OCI-LY1 (cell line): ENCODE measurements at regions not wholly inside any gene's neighbourhood (a gene's known extent, or its start where the extent isn't known, plus 50 kb on each side); places are given as distances from the start of the nearest gene placed in this dataset.

Source experiments
- H2AFZ ChIP-seq: fragments of 200-600 bp; sonication (generic), shearing (Covaris generic); 2 replicates; pipeline ENCODE4 v1.6.0; 2014; ENCODE audit warnings: antibody characterized with exemption, mild to moderate bottlenecking, low read length
- H3F3A ChIP-seq: fragments of 200-600 bp; sonication (generic), shearing (Covaris generic); 2 replicates; pipeline ENCODE4 v1.6.0; 2014; ENCODE audit warnings: mild to moderate bottlenecking, antibody characterized with exemption, low read length, moderate library complexity; ENCODE audit not compliant: insufficient read depth
- H3K27ac ChIP-seq: fragments of 200-600 bp; sonication (generic); 2 replicates; pipeline ENCODE4 v1.5.1; 2014; ENCODE audit warnings: low read length, mixed run types, mild to moderate bottlenecking, low read depth; ENCODE audit not compliant: poor library complexity, severe bottlenecking
- H3K27me3 ChIP-seq: fragments of 200-600 bp; sonication (generic); 2 replicates; pipeline ENCODE4 v1.6.0; 2014; ENCODE audit warnings: antibody characterized with exemption, mild to moderate bottlenecking, low read length, moderate library complexity; ENCODE audit not compliant: insufficient read depth
- H3K36me3 ChIP-seq: fragments of 200-600 bp; sonication (generic); 2 replicates; pipeline ENCODE4 v1.6.1; 2014; ENCODE audit warnings: mild to moderate bottlenecking, antibody characterized with exemption, low read length, moderate library complexity, mixed read lengths; ENCODE audit not compliant: insufficient read depth
- H3K4me1 ChIP-seq: fragments of 200-600 bp; sonication (generic); 2 replicates; pipeline ENCODE4 v1.5.1; 2014; ENCODE audit warnings: mild to moderate bottlenecking, low read length, moderate library complexity; ENCODE audit not compliant: insufficient read depth, severe bottlenecking
- H3K4me2 ChIP-seq: fragments of 200-600 bp; sonication (generic), shearing (Covaris generic); 2 replicates; pipeline ENCODE4 v1.6.1; 2014; ENCODE audit warnings: low read length
- H3K4me3 ChIP-seq: fragments of 200-600 bp; sonication (generic); 2 replicates; pipeline ENCODE4 v1.5.1; 2014; ENCODE audit warnings: low read length, low read depth, mild to moderate bottlenecking, mixed read lengths; ENCODE audit not compliant: poor library complexity, severe bottlenecking
- H3K79me2 ChIP-seq: fragments of 200-600 bp; shearing (Covaris generic); 2 replicates; pipeline ENCODE4 v1.6.1; 2016; ENCODE audit warnings: mixed run types, low read length, mixed read lengths; ENCODE audit not compliant: insufficient read depth
- H3K9ac ChIP-seq: fragments of 200-600 bp; sonication (generic), shearing (Covaris generic); 2 replicates; pipeline ENCODE4 v1.6.1; 2014; ENCODE audit warnings: mild to moderate bottlenecking, low read length, mixed read lengths
- H3K9me2 ChIP-seq: fragments of 200-600 bp; sonication (generic), shearing (Covaris generic); 2 replicates; pipeline ENCODE4 v1.6.1; 2014; ENCODE audit warnings: low read depth, mild to moderate bottlenecking, low read length, mixed read lengths
- H3K9me3 ChIP-seq: fragments of 200-600 bp; shearing (Covaris generic); 2 replicates; pipeline ENCODE4 v1.6.1; 2014; ENCODE audit warnings: low read length, mixed read lengths
- H4K20me1 ChIP-seq: fragments of 200-600 bp; sonication (generic), shearing (Covaris generic); 2 replicates; pipeline ENCODE4 v1.6.0; 2016; ENCODE audit warnings: mild to moderate bottlenecking, low read length; ENCODE audit not compliant: insufficient read depth
- EZH2 ChIP-seq: fragments of 200-600 bp; sonication (generic), shearing (Covaris generic); IDR thresholded peaks from 2 replicates; pipeline ENCODE4 v1.8.0; 2017; ENCODE audit warnings: borderline replicate concordance, mixed run types, mild to moderate bottlenecking, antibody characterized with exemption, low read length, moderate library complexity, mixed read lengths
- TF ChIP-seq, protein P1 (sequence below): fragments of 200-600 bp; sonication (generic), shearing (Covaris generic); IDR thresholded peaks from 2 replicates; pipeline ENCODE4 v1.5.1; 2017; ENCODE audit warnings: mild to moderate bottlenecking, antibody characterized with exemption, low read length, moderate library complexity, mixed read lengths

DNA sequence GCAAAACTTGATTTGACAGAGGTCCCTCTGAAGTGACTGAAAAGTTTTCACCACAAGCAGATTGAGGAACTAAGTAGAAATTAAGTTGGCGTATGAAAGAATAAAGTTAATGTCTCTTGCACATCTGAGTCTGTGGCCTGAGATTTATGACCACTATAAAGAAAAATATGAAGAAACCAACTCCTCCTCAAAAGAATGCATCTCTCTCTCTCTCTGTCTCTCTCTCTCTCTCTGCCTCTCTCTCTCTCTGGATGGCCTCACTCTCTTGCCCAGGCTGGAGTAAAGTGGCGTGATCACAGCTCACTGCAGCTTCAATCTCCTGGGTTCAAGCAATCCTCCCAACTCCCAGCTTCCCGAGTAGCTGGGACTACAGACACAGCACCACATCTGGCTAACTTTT, 55.2 kb downstream of the RPL22L1 start:
- H3K27ac ChIP-seq: no peak overlapping the region
- no peak for TF ChIP-seq EZH2
- TF ChIP-seq, protein P1, sequence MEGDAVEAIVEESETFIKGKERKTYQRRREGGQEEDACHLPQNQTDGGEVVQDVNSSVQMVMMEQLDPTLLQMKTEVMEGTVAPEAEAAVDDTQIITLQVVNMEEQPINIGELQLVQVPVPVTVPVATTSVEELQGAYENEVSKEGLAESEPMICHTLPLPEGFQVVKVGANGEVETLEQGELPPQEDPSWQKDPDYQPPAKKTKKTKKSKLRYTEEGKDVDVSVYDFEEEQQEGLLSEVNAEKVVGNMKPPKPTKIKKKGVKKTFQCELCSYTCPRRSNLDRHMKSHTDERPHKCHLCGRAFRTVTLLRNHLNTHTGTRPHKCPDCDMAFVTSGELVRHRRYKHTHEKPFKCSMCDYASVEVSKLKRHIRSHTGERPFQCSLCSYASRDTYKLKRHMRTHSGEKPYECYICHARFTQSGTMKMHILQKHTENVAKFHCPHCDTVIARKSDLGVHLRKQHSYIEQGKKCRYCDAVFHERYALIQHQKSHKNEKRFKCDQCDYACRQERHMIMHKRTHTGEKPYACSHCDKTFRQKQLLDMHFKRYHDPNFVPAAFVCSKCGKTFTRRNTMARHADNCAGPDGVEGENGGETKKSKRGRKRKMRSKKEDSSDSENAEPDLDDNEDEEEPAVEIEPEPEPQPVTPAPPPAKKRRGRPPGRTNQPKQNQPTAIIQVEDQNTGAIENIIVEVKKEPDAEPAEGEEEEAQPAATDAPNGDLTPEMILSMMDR: no peak
- peaks cover 7% of the 10 kb centered on the region; the same call in 1 of the 2 replicates for H3K27me3 ChIP-seq
- no peaks in the 10 kb centered on the region for H4K20me1 ChIP-seq
- H3K36me3 ChIP-seq: no peaks in the 10 kb centered on the region
- H2AFZ ChIP-seq: no peak overlapping the region
- no peak overlapping the region for H3K9ac ChIP-seq
- H3K4me3 ChIP-seq: no peak overlapping the region
- no peaks in the 10 kb centered on the region for H3K9me2 ChIP-seq
- H3K79me2 ChIP-seq: no peaks in the 10 kb centered on the region
- no peaks in the 10 kb centered on the region for H3F3A ChIP-seq
- no peak overlapping the region for H3K4me2 ChIP-seq
- no peaks in the 10 kb centered on the region for H3K9me3 ChIP-seq
- H3K4me1 ChIP-seq: no peaks in the 10 kb centered on the region

DNA sequence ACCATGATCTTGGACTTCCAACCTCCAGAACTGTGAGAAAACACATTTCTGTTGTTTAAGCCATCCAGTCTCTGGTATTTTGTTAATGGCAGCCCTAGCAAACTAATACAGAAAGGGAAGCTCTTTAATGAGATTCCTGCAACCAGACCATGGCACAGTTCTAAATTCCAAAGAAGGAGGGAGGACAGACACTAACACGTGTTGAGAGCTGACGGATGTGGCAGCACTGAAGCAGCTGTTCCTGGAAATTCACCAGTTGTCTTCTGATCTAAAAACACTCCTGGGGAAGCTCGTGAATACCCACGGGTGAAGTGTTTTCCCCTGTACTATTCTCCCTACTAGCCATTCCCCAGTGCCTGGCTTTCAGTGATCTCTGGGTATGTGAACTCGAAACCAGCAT, 56.7 kb downstream of the RPL22L1 start:
- H3K36me3 ChIP-seq: no peaks in the 10 kb centered on the region
- H3K9me2 ChIP-seq: no peaks in the 10 kb centered on the region
- H3K79me2 ChIP-seq: no peaks in the 10 kb centered on the region
- H3K9me3 ChIP-seq: no peaks in the 10 kb centered on the region
- no peak overlapping the region for H3K4me2 ChIP-seq
- no peaks in the 10 kb centered on the region for H3F3A ChIP-seq
- no peaks in the 10 kb centered on the region for H4K20me1 ChIP-seq
- no peak for TF ChIP-seq EZH2
- TF ChIP-seq, protein P1: no peak
- H3K27me3 ChIP-seq: peaks cover 7% of the 10 kb centered on the region; the same call in 1 of the 2 replicates
- H3K4me3 ChIP-seq: no peak overlapping the region
- H3K9ac ChIP-seq: no peak overlapping the region
- no peaks in the 10 kb centered on the region for H3K4me1 ChIP-seq
- H3K27ac ChIP-seq: no peak overlapping the region
- H2AFZ ChIP-seq: no peak overlapping the region

DNA sequence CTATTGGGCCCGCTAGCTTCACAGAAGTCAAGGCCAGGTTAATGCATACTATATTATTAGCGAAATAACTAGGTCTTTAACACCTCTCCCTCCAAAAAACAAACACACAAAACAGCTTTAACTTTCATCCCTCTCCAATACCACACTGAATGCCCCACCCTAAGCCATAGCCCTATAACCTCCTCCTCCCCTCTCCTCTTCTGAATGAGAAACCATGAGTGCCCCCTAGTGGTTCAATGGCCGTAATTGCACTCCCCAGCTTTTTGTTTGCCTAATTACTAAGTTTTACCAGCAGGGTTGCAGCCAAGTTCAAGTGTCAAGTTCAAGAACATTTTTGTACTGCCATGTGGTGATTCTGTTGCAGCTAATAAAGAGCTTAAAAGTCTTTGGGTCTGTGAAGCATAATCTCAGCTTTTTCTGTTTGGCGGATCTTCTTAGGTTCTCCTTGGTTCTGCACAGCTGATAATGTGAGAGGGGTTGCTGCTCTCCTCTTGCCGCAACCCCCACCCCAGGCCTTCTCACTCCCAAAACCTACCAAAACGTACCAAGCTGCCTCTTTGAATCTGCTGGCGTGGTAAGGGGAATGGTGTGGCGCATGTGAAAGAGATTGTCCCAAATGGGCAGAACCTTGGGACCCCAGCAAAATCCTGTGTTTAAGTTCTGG, 57.9 kb downstream of the RPL22L1 start:
- H3K27ac ChIP-seq: no peak overlapping the region
- no peaks in the 10 kb centered on the region for H3K4me1 ChIP-seq
- H3K9ac ChIP-seq: no peak overlapping the region
- no peak overlapping the region for H2AFZ ChIP-seq
- no peaks in the 10 kb centered on the region for H3K9me2 ChIP-seq
- H3K36me3 ChIP-seq: no peaks in the 10 kb centered on the region
- no peaks in the 10 kb centered on the region for H3K79me2 ChIP-seq
- H4K20me1 ChIP-seq: no peaks in the 10 kb centered on the region
- H3K27me3 ChIP-seq: peaks cover 3% of the 10 kb centered on the region; the same call in 1 of the 2 replicates
- H3K4me2 ChIP-seq: no peak overlapping the region
- TF ChIP-seq, protein P1: peak; percentile 99
- TF ChIP-seq EZH2: no peak
- H3F3A ChIP-seq: no peaks in the 10 kb centered on the region
- no peak overlapping the region for H3K4me3 ChIP-seq
- H3K9me3 ChIP-seq: no peaks in the 10 kb centered on the region
